BE2C (cell line): ENCODE measurements at regions not wholly inside any gene's neighbourhood (a gene's known extent, or its start where the extent isn't known, plus 50 kb on each side); places are given as distances from the start of the nearest gene placed in this dataset.
"Not testable (repeated sequence)": the region's sequence is repeated elsewhere in the genome, so short reads cannot be mapped to it uniquely, and the experiment has no call there.

ENCODE experiments used
- DNase-seq: peaks from one replicate; pipeline ENCODE4 v3.0.0-alpha.2; 2020
- H3K27me3 ChIP-seq: fragments of 250-450 bp; sonication (Bioruptor Pico); 2 replicates; pipeline ENCODE4 v1.5.1; 2020; ENCODE audit warnings: mild to moderate bottlenecking
- H3K36me3 ChIP-seq: fragments of 250-450 bp; sonication (Bioruptor Pico); 2 replicates; pipeline ENCODE4 v1.5.1; 2020; ENCODE audit warnings: mild to moderate bottlenecking
- H3K4me1 ChIP-seq: fragments of 250-450 bp; sonication (Bioruptor Pico); 2 replicates; pipeline ENCODE4 v1.5.1; 2020
- H3K4me3 ChIP-seq: 2 replicates; pipeline ENCODE4 v1.5.1; 2011; ENCODE audit warnings: low read depth, low read length
- H3K9me3 ChIP-seq: fragments of 250-450 bp; sonication (Bioruptor Pico); 2 replicates; pipeline ENCODE4 v1.5.1; 2020
- TF ChIP-seq, protein P1 (sequence below): IDR thresholded peaks from 2 replicates; pipeline ENCODE4 v1.5.1; 2012; ENCODE audit warnings: mild to moderate bottlenecking, low read depth, low read length

DNA sequence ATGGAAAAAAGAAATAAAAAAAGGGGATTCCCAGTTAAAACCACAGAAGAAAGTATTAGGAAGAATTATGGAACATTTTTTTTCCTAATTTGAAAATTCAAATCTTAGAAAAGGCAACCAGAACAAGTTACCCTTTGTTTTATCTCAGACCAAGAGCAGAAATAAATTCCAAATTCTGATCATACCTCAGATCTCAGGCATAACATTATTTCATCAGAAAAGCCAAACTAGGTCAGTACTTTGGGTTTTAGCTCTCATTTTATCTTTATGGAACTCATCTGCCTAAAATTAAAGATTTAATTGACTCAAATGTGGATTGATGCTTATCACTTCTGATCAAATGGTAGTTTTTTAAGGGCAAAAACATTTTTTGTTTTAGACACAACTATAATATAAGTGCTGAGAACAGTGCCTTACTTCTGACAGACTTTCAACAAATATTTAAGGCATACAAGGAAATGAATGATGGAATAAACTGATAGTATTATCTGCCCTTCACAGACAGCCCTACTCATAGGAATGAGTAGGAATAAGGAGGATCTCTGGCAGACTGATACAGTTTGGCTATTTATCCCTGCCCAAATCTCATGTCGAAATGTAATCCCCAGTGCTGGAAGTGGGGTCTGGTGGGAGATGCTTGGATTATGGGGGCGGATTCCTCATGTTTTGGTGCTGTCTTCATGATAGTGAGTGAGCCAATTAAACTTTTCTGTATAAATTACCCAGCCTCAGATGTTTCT lies 245.3 kb upstream of the PITX2 start:
- Histone ChIP-seq H3K4me3 (no peak overlapping the region), H3K9me3 (no peaks in the 10 kb centered on the region), H3K27me3 (no peaks in the 10 kb centered on the region), H3K36me3 (no peaks in the 10 kb centered on the region), H3K4me1 (no peaks in the 10 kb centered on the region)
- DNase-seq: no peak
- TF ChIP-seq, protein P1, sequence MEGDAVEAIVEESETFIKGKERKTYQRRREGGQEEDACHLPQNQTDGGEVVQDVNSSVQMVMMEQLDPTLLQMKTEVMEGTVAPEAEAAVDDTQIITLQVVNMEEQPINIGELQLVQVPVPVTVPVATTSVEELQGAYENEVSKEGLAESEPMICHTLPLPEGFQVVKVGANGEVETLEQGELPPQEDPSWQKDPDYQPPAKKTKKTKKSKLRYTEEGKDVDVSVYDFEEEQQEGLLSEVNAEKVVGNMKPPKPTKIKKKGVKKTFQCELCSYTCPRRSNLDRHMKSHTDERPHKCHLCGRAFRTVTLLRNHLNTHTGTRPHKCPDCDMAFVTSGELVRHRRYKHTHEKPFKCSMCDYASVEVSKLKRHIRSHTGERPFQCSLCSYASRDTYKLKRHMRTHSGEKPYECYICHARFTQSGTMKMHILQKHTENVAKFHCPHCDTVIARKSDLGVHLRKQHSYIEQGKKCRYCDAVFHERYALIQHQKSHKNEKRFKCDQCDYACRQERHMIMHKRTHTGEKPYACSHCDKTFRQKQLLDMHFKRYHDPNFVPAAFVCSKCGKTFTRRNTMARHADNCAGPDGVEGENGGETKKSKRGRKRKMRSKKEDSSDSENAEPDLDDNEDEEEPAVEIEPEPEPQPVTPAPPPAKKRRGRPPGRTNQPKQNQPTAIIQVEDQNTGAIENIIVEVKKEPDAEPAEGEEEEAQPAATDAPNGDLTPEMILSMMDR: no peak

DNA sequence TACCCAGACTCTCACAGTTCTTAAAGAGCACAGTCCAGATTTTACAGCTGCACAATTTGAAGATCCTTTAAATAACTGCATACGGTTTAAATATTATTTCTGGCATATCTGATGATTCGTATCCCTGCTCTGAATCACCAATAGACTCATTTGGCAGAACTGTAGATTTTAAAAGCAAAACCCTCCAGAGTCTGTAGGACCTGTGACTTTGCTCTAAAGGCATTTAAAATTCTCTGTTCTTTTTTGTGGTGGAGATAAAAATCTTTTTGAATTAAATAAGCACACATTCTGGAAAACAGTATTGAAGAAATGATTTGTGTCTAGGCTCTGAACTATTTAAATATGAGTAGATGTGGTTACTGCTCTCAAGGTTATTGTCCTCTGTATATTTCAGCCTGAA lies 246.2 kb upstream of the PITX2 start:
- H3K4me3 ChIP-seq: no peak overlapping the region
- DNase-seq: no peak
- TF ChIP-seq, protein P1: no peak
- H3K9me3 ChIP-seq: no peaks in the 10 kb centered on the region
- no peaks in the 10 kb centered on the region for H3K27me3 ChIP-seq
- no peaks in the 10 kb centered on the region for H3K4me1 ChIP-seq
- H3K36me3 ChIP-seq: no peaks in the 10 kb centered on the region

DNA sequence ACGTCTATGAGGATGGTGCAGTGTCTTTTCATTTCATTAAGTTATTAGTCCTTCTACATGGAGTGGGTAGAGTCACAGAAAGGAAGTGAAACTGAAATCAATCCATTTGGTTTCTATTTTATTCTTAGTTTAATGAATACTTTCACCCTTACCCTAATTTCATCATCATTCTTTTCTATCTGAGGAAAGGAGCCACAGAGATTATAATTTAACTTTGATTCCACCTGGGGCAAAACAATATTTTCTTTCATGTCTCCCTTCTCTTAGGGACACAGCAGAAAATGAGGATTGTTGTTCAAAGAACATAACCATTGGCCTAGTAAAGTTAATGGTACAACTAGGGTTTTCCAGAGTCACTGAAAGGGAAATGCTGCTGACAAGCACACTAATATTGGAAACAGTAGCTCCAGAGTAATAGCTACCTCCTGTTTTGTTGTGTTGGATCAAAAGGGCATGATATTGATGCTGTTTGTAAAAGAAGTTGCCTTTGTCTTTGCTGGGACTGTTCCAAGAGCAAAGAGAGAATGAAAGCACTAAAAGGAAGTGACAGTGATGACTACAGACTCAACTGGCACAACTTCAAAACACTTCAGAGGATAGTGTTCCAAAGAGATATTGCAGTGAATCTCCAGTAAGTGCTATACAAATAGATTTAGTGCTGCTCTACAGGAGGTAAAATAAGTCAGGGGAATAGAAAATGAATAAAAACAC lies 247.1 kb upstream of the PITX2 start:
- TF ChIP-seq, protein P1: no peak
- no peak for DNase-seq
- H3K36me3 ChIP-seq: no peaks in the 10 kb centered on the region
- no peaks in the 10 kb centered on the region for H3K9me3 ChIP-seq
- no peaks in the 10 kb centered on the region for H3K4me1 ChIP-seq
- no peaks in the 10 kb centered on the region for H3K27me3 ChIP-seq
- no peak overlapping the region for H3K4me3 ChIP-seq

DNA sequence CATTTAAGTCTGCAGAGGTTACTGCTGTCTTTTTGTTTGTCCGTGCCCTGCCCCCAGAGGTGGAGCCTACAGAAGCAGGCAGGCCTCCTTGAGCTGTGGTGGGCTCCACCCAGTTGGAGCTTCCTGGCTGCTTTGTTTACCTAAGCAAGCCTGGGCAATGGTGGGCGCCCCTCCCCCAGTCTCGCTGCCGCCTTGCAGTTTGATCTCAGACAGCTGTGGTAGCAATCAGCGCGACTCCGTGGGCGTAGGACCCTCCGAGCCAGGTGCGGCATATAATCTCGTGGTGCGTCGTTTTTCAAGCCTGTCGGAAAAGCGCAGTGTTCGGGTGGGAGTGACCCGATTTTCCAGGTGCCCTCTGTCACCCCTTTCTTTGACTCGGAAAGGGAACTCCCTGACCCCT lies 253.3 kb upstream of the PITX2 start:
- H3K4me1 ChIP-seq, H3K9me3 ChIP-seq, H3K27me3 ChIP-seq, H3K4me3 ChIP-seq, DNase-seq, H3K36me3 ChIP-seq: not testable (repeated sequence)

DNA sequence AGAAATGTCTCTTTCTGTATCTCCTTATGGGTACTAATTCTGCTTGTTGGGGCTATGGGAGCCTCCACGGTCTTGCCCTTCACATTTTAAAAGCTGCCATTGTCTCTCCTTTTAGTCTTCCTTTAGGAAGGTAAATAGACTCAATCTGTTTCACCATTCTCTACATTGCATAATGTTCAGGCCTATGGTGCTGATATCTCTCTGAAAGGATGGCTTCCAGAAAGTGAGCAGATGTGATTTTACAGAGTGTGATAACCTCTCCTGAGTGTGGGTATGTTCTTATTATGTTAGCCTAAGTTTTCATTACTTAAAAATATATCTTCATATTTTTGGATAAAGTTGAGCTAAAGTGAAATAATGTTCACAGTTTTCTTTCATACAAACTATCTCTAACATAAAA lies 254.0 kb upstream of the PITX2 start:
- Histone ChIP-seq H3K9me3 (no peaks in the 10 kb centered on the region), H3K27me3 (no peaks in the 10 kb centered on the region), H3K4me3 (no peak overlapping the region), H3K36me3 (no peaks in the 10 kb centered on the region), H3K4me1 (no peaks in the 10 kb centered on the region)
- TF ChIP-seq, protein P1: no peak
- no peak for DNase-seq

DNA sequence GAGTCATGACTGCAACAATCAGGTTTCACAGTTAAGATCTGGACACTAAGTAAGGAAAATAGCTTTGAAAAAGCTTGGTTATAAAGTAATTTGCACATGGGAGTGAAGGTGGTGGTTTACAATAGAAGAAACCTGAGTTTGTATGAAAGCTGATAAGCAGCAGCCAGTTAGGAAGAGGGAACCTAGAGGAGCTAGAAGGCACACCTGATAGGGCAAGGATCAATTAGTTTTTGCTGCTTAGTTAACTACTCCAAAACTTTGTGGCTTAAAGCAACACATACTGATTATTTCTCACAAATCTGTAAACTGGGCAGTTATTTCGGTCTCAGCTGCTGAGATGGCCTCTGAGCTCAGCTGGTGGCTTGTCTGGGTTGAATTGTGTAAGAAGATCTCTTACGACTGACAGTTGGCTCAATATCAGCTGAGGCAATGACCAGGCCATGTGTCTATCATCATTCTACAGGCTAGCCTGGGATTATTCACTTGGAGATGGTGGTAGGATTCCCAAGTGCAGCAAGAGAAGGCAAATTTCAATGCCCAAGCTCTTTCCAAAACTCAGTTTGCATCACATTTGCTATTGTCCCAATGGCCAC lies 255.0 kb upstream of the PITX2 start:
- H3K9me3 ChIP-seq: no peaks in the 10 kb centered on the region
- TF ChIP-seq, protein P1: no peak
- no peaks in the 10 kb centered on the region for H3K36me3 ChIP-seq
- no peaks in the 10 kb centered on the region for H3K4me1 ChIP-seq
- DNase-seq: no peak
- no peak overlapping the region for H3K4me3 ChIP-seq
- no peaks in the 10 kb centered on the region for H3K27me3 ChIP-seq
